PC-9 (cell line): ENCODE measurements at regions not wholly inside any gene's neighbourhood (a gene's known extent, or its start where the extent isn't known, plus 50 kb on each side); places are given as distances from the start of the nearest gene placed in this dataset.

Experiments used
- BruUV-seq: library from RNA; stranded (reverse); fragments of 400-500 nt; replicated peaks from 2 replicates; lab custom pipeline; 2021; lab: Mats Ljungman, UMichigan
- CTCF ChIA-PET: fragments of 300-600 bp; sonication (Branson Sonifier 250); formaldehyde crosslinking; loops from one replicate; lab custom pipeline; 2022; ENCODE audit warnings: antibody characterized with exemption; lab: Charles Lee
- POLR2A ChIA-PET: fragments of 300-600 bp; sonication (Branson Sonifier 250); formaldehyde crosslinking; loops from one replicate; lab custom pipeline; 2022; ENCODE audit warnings: antibody characterized with exemption; ENCODE audit not compliant: unreplicated experiment; lab: Charles Lee
- DNase-seq, 2 experiments: peaks; one replicate each; pipeline versions ENCODE4 v3.0.0 to v3.0.0-alpha.2; 2015 to 2022; ENCODE audit warnings: mixed read lengths in 1 of 2
- H2AFZ ChIP-seq: fragments of 200-600 bp; sonication (generic); 2 replicates; pipeline ENCODE4 v1.8.1; 2017; ENCODE audit warnings: antibody characterized with exemption
- H3F3A ChIP-seq: fragments of 200-600 bp; sonication (generic); 2 replicates; pipeline ENCODE4 v1.8.1; 2017; ENCODE audit warnings: antibody characterized with exemption, mild to moderate bottlenecking, low read depth; ENCODE audit not compliant: insufficient read depth
- H3K27ac ChIP-seq: fragments of 200-600 bp; sonication (generic); 2 replicates; pipeline ENCODE4 v1.6.1; 2016; ENCODE audit warnings: mixed run types
- H3K27me3 ChIP-seq: fragments of 200-600 bp; sonication (generic); 2 replicates; pipeline ENCODE4 v1.6.1; 2016; ENCODE audit warnings: low read depth, mixed run types; ENCODE audit not compliant: insufficient read depth
- H3K36me3 ChIP-seq: fragments of 200-600 bp; sonication (generic); 2 replicates; pipeline ENCODE4 v1.6.1; 2016; ENCODE audit warnings: low read depth, mixed run types
- H3K4me1 ChIP-seq: fragments of 200-600 bp; sonication (generic); replicated peaks from 2 replicates; pipeline ENCODE4 v1.6.1; 2016; ENCODE audit warnings: mixed run types; ENCODE audit not compliant: insufficient read depth
- H3K4me2 ChIP-seq: fragments of 200-600 bp; sonication (generic); 2 replicates; pipeline ENCODE4 v1.6.1; 2017; ENCODE audit warnings: mixed run types
- H3K4me3 ChIP-seq: fragments of 200-600 bp; sonication (generic); 2 replicates; pipeline ENCODE4 v1.6.1; 2016; ENCODE audit warnings: mixed run types
- H3K79me2 ChIP-seq: fragments of 200-600 bp; sonication (generic); 2 replicates; pipeline ENCODE4 v1.6.1; 2017; ENCODE audit warnings: low read depth, mixed run types
- H3K9me2 ChIP-seq: fragments of 200-600 bp; sonication (generic); 2 replicates; pipeline ENCODE4 v1.8.1; 2017; ENCODE audit warnings: mild to moderate bottlenecking; ENCODE audit not compliant: insufficient read depth
- H3K9me3 ChIP-seq: fragments of 200-600 bp; sonication (generic); 2 replicates; pipeline ENCODE4 v1.8.1; 2016; ENCODE audit warnings: low read depth; ENCODE audit not compliant: insufficient read depth
- H4K20me1 ChIP-seq: fragments of 200-600 bp; sonication (generic); 2 replicates; pipeline ENCODE4 v1.8.1; 2017; ENCODE audit not compliant: insufficient read depth
- CTCF ChIP-seq: fragments of 200-600 bp; sonication (generic); conservative IDR thresholded peaks from 2 replicates; pipeline ENCODE4 v1.6.1; 2017; ENCODE audit warnings: mixed run types, antibody characterized with exemption, mild to moderate bottlenecking, moderate library complexity
- EZH2 ChIP-seq: fragments of 200-600 bp; sonication (generic); IDR thresholded peaks from 2 replicates; pipeline ENCODE4 v1.8.0; 2017; ENCODE audit warnings: antibody characterized with exemption, low read depth
- intact Hi-C: fragments of 100-400 bp; cut with micrococcal nuclease; formaldehyde crosslinking; loops from one replicate; pipeline ENCODE4 v1.10.0; 2022; ENCODE audit not compliant: unreplicated experiment

- Histone ChIP-seq H3K4me1 (no peaks in the 10 kb centered on the region), H3K4me3 (no peak overlapping the region), H3K4me2 (no peak overlapping the region), H2AFZ (no peak overlapping the region), H3K27ac (no peak overlapping the region), H3K27me3 (no peaks in the 10 kb centered on the region), H3K36me3 (no peaks in the 10 kb centered on the region), H4K20me1 (no peaks in the 10 kb centered on the region), H3K9me3 (no peaks in the 10 kb centered on the region; the same call in 1 of the 2 replicates), H3K9me2 (no peaks in the 10 kb centered on the region), H3F3A (no peaks in the 10 kb centered on the region), H3K79me2 (no peaks in the 10 kb centered on the region)
- CTCF ChIA-PET = no interaction called here
- BruUV-seq = no TSS peak
- POLR2A ChIA-PET = no interaction called here
- no peak for DNase-seq
- intact Hi-C loops = no loop called here
- TF ChIP-seq EZH2 (no peak), CTCF (no peak)
These were observed 185.7 kb downstream of the CGGBP1 start for GRCh38 chr3:87873136-87873535.

GRCh38 chr3:87867001-87867400 lies 191.8 kb downstream of the CGGBP1 start:
- no peaks in the 10 kb centered on the region for H3K27me3 ChIP-seq
- H4K20me1 ChIP-seq = no peaks in the 10 kb centered on the region
- H3K4me3 ChIP-seq = no peak overlapping the region
- no peaks in the 10 kb centered on the region for H3K36me3 ChIP-seq
- H3F3A ChIP-seq = no peaks in the 10 kb centered on the region
- intact Hi-C loops = no loop called here
- ChIA-PET POLR2A (no interaction called here), CTCF (no interaction called here)
- H2AFZ ChIP-seq = peak overlapping the region; percentile 57; the same call in 1 of the 2 replicates
- H3K4me2 ChIP-seq = no peak overlapping the region
- H3K27ac ChIP-seq = no peak overlapping the region
- no peaks in the 10 kb centered on the region for H3K4me1 ChIP-seq
- TF ChIP-seq CTCF (no peak), EZH2 (no peak)
- no peaks in the 10 kb centered on the region; the same call in 1 of the 2 replicates for H3K9me3 ChIP-seq
- no peaks in the 10 kb centered on the region for H3K9me2 ChIP-seq
- DNase-seq = no peak
- no TSS peak for BruUV-seq
- no peaks in the 10 kb centered on the region for H3K79me2 ChIP-seq

- Histone ChIP-seq H3K36me3 (no peaks in the 10 kb centered on the region), H3K9me3 (no peaks in the 10 kb centered on the region; the same call in 1 of the 2 replicates), H3K4me1 (no peaks in the 10 kb centered on the region), H3K9me2 (no peaks in the 10 kb centered on the region; the same call in 1 of the 2 replicates), H3K27ac (no peak overlapping the region), H2AFZ (no peak overlapping the region), H3K79me2 (no peaks in the 10 kb centered on the region), H3K4me3 (no peak overlapping the region), H3F3A (no peaks in the 10 kb centered on the region; the same call in 1 of the 2 replicates), H3K27me3 (no peaks in the 10 kb centered on the region), H4K20me1 (no peaks in the 10 kb centered on the region), H3K4me2 (no peak overlapping the region)
- DNase-seq = no peak
- intact Hi-C loops = no loop called here
- CTCF ChIA-PET = no interaction called here
- TF ChIP-seq CTCF = no peak
- no peak for TF ChIP-seq EZH2
- no TSS peak for BruUV-seq
- POLR2A ChIA-PET = no interaction called here
These were observed 202.7 kb downstream of the CGGBP1 start for GRCh38 chr3:87856126-87856525.
